Liver (tissue), 8 donors: ENCODE measurements at regions not wholly inside any gene's neighbourhood (a gene's known extent, or its start where the extent isn't known, plus 50 kb on each side); places are given as distances from the start of the nearest gene placed in this dataset.

Experiments used
- DNase-seq: peaks from one replicate; pipeline ENCODE4 v3.0.0-alpha.2; 2017; ENCODE audit warnings: low spot score
- H3K27ac ChIP-seq, 2 donors: one replicate each; pipeline ENCODE4 v1.7.0; 2013; ENCODE audit warnings: inconsistent platforms in 2 of 2, low read length in 2 of 2, control low read depth in 1 of 2, low read depth in 1 of 2, mild to moderate bottlenecking in 1 of 2
- H3K27me3 ChIP-seq, 4 donors: one replicate each; pipeline versions ENCODE4 v1.6.1 to v1.7.0; 2013; ENCODE audit warnings: low read length in 3 of 4, inconsistent platforms in 1 of 4, mild to moderate bottlenecking in 1 of 4, moderate library complexity in 1 of 4; ENCODE audit not compliant: control insufficient read depth in 4 of 4, insufficient read depth in 4 of 4
- H3K36me3 ChIP-seq, 4 donors: one replicate each; pipeline versions ENCODE4 v1.6.1 to v1.7.0; 2013; ENCODE audit warnings: low read length in 3 of 4, mild to moderate bottlenecking in 3 of 4, low read depth in 1 of 4, moderate library complexity in 1 of 4; ENCODE audit not compliant: control insufficient read depth in 4 of 4, insufficient read depth in 3 of 4
- H3K4me1 ChIP-seq, 4 donors: one replicate each; pipeline versions ENCODE4 v1.6.1 to v1.7.0; 2013; ENCODE audit warnings: low read length in 3 of 4, mild to moderate bottlenecking in 3 of 4, moderate library complexity in 1 of 4; ENCODE audit not compliant: control insufficient read depth in 4 of 4, insufficient read depth in 4 of 4
- H3K4me3 ChIP-seq, 3 donors: one replicate each; pipeline versions ENCODE4 v1.6.1 to v1.7.0; 2013; ENCODE audit warnings: low read length in 3 of 3, control low read depth in 1 of 3, low read depth in 1 of 3, mild to moderate bottlenecking in 1 of 3
- H3K9ac ChIP-seq, 2 donors: one replicate each; pipeline ENCODE4 v1.7.0; 2013; ENCODE audit warnings: low read length in 2 of 2, mild to moderate bottlenecking in 2 of 2, moderate library complexity in 2 of 2, control low read depth in 1 of 2, low read depth in 1 of 2
- H3K9me3 ChIP-seq, 4 donors: one replicate each; pipeline versions ENCODE4 v1.6.1 to v1.7.0; 2013; ENCODE audit warnings: low read length in 3 of 4; ENCODE audit not compliant: control insufficient read depth in 4 of 4
- ATF3 ChIP-seq: IDR thresholded peaks from 2 replicates; pipeline ENCODE4 v1.6.1; 2016; ENCODE audit warnings: antibody characterized with exemption
- CTCF ChIP-seq: fragments of 150-350 bp; IDR thresholded peaks from 2 replicates; pipeline ENCODE4 v1.5.1; 2017; ENCODE audit warnings: improper control_type of control experiment, low read depth, low read length; ENCODE audit not compliant: missing input control
- EGR1 ChIP-seq, 2 donors: IDR thresholded peaks; 2 replicates each; pipeline ENCODE4 v1.6.1; 2016 to 2018; ENCODE audit warnings: antibody characterized with exemption in 2 of 2, low read depth in 2 of 2
- FOXA1 ChIP-seq: IDR thresholded peaks from 2 replicates; pipeline ENCODE4 v1.6.1; 2016; ENCODE audit warnings: antibody characterized with exemption
- FOXA2 ChIP-seq: IDR thresholded peaks from 2 replicates; pipeline ENCODE4 v1.6.1; 2016; ENCODE audit warnings: antibody characterized with exemption
- GABPA ChIP-seq, 2 donors: IDR thresholded peaks in 1 of 2; conservative IDR thresholded peaks in 1 of 2; 2 replicates each; pipeline ENCODE4 v1.6.1; 2016; ENCODE audit warnings: antibody characterized with exemption in 2 of 2, mild to moderate bottlenecking in 1 of 2, moderate library complexity in 1 of 2
- HNF4A ChIP-seq, 2 donors: conservative IDR thresholded peaks; 2 replicates each; pipeline ENCODE4 v1.6.1; 2016; ENCODE audit warnings: antibody characterized with exemption in 2 of 2, mild to moderate bottlenecking in 2 of 2
- HNF4G ChIP-seq: IDR thresholded peaks from 2 replicates; pipeline ENCODE4 v1.6.1; 2016; ENCODE audit warnings: antibody characterized with exemption
- JUND ChIP-seq, 2 donors: IDR thresholded peaks; 2 replicates each; pipeline ENCODE4 v1.6.1; 2016; ENCODE audit warnings: antibody characterized with exemption in 2 of 2
- MAX ChIP-seq: IDR thresholded peaks from 2 replicates; pipeline ENCODE4 v1.6.1; 2016; ENCODE audit warnings: antibody characterized with exemption
- NR2F2 ChIP-seq: IDR thresholded peaks from 2 replicates; pipeline ENCODE4 v1.6.1; 2016; ENCODE audit warnings: antibody characterized with exemption
- RAD21 ChIP-seq, 2 donors: IDR thresholded peaks; 2 replicates each; pipeline ENCODE4 v1.6.1; 2016; ENCODE audit warnings: antibody characterized with exemption in 2 of 2, mild to moderate bottlenecking in 2 of 2
- REST ChIP-seq: IDR thresholded peaks from 2 replicates; pipeline ENCODE4 v1.6.1; 2016; ENCODE audit warnings: antibody characterized with exemption, mild to moderate bottlenecking
- RXRA ChIP-seq, 2 donors: IDR thresholded peaks; 2 replicates each; pipeline ENCODE4 v1.6.1; 2017 to 2018; ENCODE audit warnings: antibody characterized with exemption in 2 of 2, mild to moderate bottlenecking in 1 of 2
- SP1 ChIP-seq: IDR thresholded peaks from 2 replicates; pipeline ENCODE4 v1.6.1; 2018; ENCODE audit warnings: antibody characterized with exemption, mild to moderate bottlenecking
- TAF1 ChIP-seq: conservative IDR thresholded peaks from 2 replicates; pipeline ENCODE4 v1.6.1; 2016; ENCODE audit warnings: antibody characterized with exemption, mild to moderate bottlenecking
- YY1 ChIP-seq: IDR thresholded peaks from 2 replicates; pipeline ENCODE4 v1.6.1; 2016; ENCODE audit warnings: antibody characterized with exemption, mild to moderate bottlenecking
- ZBTB33 ChIP-seq: IDR thresholded peaks from 2 replicates; pipeline ENCODE4 v1.6.1; 2016; ENCODE audit warnings: antibody characterized with exemption
- WGBS: extraction: QIAGEN DNeasy Blood & Tissue Kit; methylation state at CpG from one replicate; pipeline ENCODE4 v1.1.7; 2013; 5-methylcytosine and 5-hydroxymethylcytosine counted together
- donor health status: healthy.
- donor health status: healthy.
- donor health status: healthy.
- donor health status: healthy.
- donor health status: healthy.

- no peaks in the 10 kb centered on the region for H3K36me3 ChIP-seq
- H3K4me1 ChIP-seq, result peaks cover 7 to 31% (median 27%) of the 10 kb centered on the region in 4 donors
- WGBS, result 49% methylated on average over 6 of the region's 6 CpGs
- TF ChIP-seq EGR1 (IDR thresholded peaks at IDR 0.05; ENCODE audit: low read depth in 2 of 2), result no peak
- TF ChIP-seq REST, result no peak
- no peak for TF ChIP-seq ZBTB33
- no peak for TF ChIP-seq NR2F2
- TF ChIP-seq HNF4A (conservative IDR thresholded peaks at IDR 0.05), result peak; percentile 89 to 95
- TF ChIP-seq GABPA (IDR thresholded peaks at IDR 0.05 in 1 of 2, conservative IDR thresholded peaks at IDR 0.05 in 1 of 2), result no peak
- no peak for TF ChIP-seq FOXA1
- peak; percentile 18 to 48 for TF ChIP-seq RAD21 (IDR thresholded peaks at IDR 0.05)
- no peak for TF ChIP-seq FOXA2
- peak; percentile 59 for TF ChIP-seq HNF4G
- TF ChIP-seq RXRA (IDR thresholded peaks at IDR 0.05), result peak; percentile 46 to 77
- TF ChIP-seq TAF1, result no peak
- TF ChIP-seq MAX, result peak; percentile 34
- no peak for TF ChIP-seq JUND (IDR thresholded peaks at IDR 0.05)
- no peak for TF ChIP-seq ATF3
- TF ChIP-seq YY1, result peak; percentile 34
- TF ChIP-seq SP1, result peak; percentile 77
- no peak for TF ChIP-seq CTCF
- H3K9me3 ChIP-seq, result no peaks in the 10 kb centered on the region
- no peaks in the 10 kb centered on the region for H3K27me3 ChIP-seq
- DNase-seq, result no peak
- no peak overlapping the region for H3K27ac ChIP-seq
- no peak overlapping the region for H3K9ac ChIP-seq
- H3K4me3 ChIP-seq, result no peak overlapping the region
These were observed 107.9 kb downstream of the BBS10 start for GRCh38 chr12:76240281-76240680.
